A673 (cell line): ENCODE measurements at regions not wholly inside any gene's neighbourhood (a gene's known extent, or its start where the extent isn't known, plus 50 kb on each side); places are given as distances from the start of the nearest gene placed in this dataset.

Experiments used
- BruUV-seq: library from RNA; stranded (reverse); fragments of 400-500 nt; replicated peaks from 2 replicates; lab custom pipeline; 2021; lab: Mats Ljungman, UMichigan
- CTCF ChIA-PET: fragments of 300-600 bp; sonication (Branson Sonifier 250); formaldehyde crosslinking; loops from one replicate; lab custom pipeline; 2022; ENCODE audit warnings: antibody characterized with exemption; lab: Charles Lee
- POLR2A ChIA-PET: fragments of 300-600 bp; sonication (Branson Sonifier 250); formaldehyde crosslinking; loops from one replicate; lab custom pipeline; 2022; ENCODE audit warnings: antibody characterized with exemption; ENCODE audit not compliant: low non-redundant PET; lab: Charles Lee
- DNase-seq: peaks from one replicate; pipeline ENCODE4 v3.0.0-alpha.2; 2015; ENCODE audit warnings: low spot score
- H3K27ac ChIP-seq: fragments of 200-600 bp; sonication (generic); 2 replicates; pipeline ENCODE4 v1.5.1; 2016; ENCODE audit warnings: mixed run types, low read depth, mild to moderate bottlenecking, mixed read lengths, antibody characterized with exemption, low read length; ENCODE audit not compliant: poor library complexity, severe bottlenecking
- H3K27me3 ChIP-seq: fragments of 200-600 bp; sonication (generic); replicated peaks from 2 replicates; pipeline ENCODE4 v1.6.1; 2017; ENCODE audit warnings: mixed run types, low read depth, mild to moderate bottlenecking, mixed read lengths, antibody characterized with exemption, low read length; ENCODE audit not compliant: insufficient read depth, poor library complexity
- H3K36me3 ChIP-seq: fragments of 200-600 bp; sonication (generic); 2 replicates; pipeline ENCODE4 v1.6.1; 2016; ENCODE audit warnings: mixed run types, mild to moderate bottlenecking, mixed read lengths, antibody characterized with exemption, low read length; ENCODE audit not compliant: insufficient read depth, poor library complexity, severe bottlenecking
- H3K4me1 ChIP-seq: fragments of 200-600 bp; sonication (generic); 2 replicates; pipeline ENCODE4 v1.6.1; 2017; ENCODE audit warnings: mixed run types, mild to moderate bottlenecking, mixed read lengths, antibody characterized with exemption, low read length; ENCODE audit not compliant: insufficient read depth, poor library complexity, severe bottlenecking
- H3K4me3 ChIP-seq: fragments of 200-600 bp; sonication (generic); 2 replicates; pipeline ENCODE4 v1.5.1; 2016; ENCODE audit warnings: low read depth, mixed run types, mild to moderate bottlenecking, mixed read lengths, low read length; ENCODE audit not compliant: poor library complexity, severe bottlenecking
- H3K9me3 ChIP-seq: fragments of 200-600 bp; sonication (generic); 2 replicates; pipeline ENCODE4 v1.6.1; 2016; ENCODE audit warnings: mixed run types, low read depth, mild to moderate bottlenecking, mixed read lengths, antibody characterized with exemption, low read length; ENCODE audit not compliant: poor library complexity, severe bottlenecking
- EZH2 ChIP-seq: fragments of 200-600 bp; sonication (generic); IDR thresholded peaks from 2 replicates; pipeline ENCODE4 v1.6.1; 2017; ENCODE audit warnings: borderline replicate concordance, low read depth, mild to moderate bottlenecking, mixed read lengths, antibody characterized with exemption, low read length; ENCODE audit not compliant: poor library complexity, severe bottlenecking
- intact Hi-C: fragments of 100-400 bp; cut with micrococcal nuclease; formaldehyde crosslinking; loops from one replicate; pipeline ENCODE4 v1.10.0; 2022; ENCODE audit not compliant: unreplicated experiment
- TF ChIP-seq, protein P1 (sequence below): fragments of 300-800, 200-600 bp; sonication (generic); conservative IDR thresholded peaks from 2 replicates; pipeline ENCODE4 v1.5.1; 2017; ENCODE audit warnings: low read depth, mild to moderate bottlenecking, antibody characterized with exemption, low read length, moderate library complexity, mixed read lengths

DNA sequence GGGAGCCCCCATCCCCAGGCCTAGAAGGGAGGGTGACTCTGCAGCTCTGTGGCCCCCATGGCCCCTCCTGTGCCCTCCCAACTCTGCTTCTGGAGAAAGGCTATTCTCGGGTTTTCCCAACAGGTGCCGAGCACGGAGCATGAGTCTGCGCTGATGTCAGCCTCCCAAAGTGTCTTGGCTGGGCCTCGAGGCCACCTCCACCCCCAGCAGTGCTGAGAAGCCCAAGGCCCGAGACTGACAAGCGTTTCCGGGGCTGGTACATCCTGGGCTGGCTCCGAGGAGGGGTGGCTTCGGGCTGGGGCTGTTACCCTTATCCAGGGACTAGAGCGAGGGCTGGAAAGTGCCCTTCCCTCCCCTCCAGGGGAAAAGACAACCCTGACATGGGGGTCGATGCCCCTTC, 60.2 kb upstream of the GATA5 start:
- H3K4me3 ChIP-seq: no peak overlapping the region
- intact Hi-C loops: no loop called here
- no peaks in the 10 kb centered on the region for H3K36me3 ChIP-seq
- BruUV-seq: no TSS peak
- CTCF ChIA-PET: no interaction called here
- no peak for DNase-seq
- H3K4me1 ChIP-seq: no peaks in the 10 kb centered on the region
- peaks cover 12% of the 10 kb centered on the region for H3K27me3 ChIP-seq
- H3K27ac ChIP-seq: no peak overlapping the region
- POLR2A ChIA-PET: no interaction called here
- no peaks in the 10 kb centered on the region for H3K9me3 ChIP-seq
- no peak for TF ChIP-seq EZH2
- TF ChIP-seq, protein P1, sequence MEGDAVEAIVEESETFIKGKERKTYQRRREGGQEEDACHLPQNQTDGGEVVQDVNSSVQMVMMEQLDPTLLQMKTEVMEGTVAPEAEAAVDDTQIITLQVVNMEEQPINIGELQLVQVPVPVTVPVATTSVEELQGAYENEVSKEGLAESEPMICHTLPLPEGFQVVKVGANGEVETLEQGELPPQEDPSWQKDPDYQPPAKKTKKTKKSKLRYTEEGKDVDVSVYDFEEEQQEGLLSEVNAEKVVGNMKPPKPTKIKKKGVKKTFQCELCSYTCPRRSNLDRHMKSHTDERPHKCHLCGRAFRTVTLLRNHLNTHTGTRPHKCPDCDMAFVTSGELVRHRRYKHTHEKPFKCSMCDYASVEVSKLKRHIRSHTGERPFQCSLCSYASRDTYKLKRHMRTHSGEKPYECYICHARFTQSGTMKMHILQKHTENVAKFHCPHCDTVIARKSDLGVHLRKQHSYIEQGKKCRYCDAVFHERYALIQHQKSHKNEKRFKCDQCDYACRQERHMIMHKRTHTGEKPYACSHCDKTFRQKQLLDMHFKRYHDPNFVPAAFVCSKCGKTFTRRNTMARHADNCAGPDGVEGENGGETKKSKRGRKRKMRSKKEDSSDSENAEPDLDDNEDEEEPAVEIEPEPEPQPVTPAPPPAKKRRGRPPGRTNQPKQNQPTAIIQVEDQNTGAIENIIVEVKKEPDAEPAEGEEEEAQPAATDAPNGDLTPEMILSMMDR: no peak

DNA sequence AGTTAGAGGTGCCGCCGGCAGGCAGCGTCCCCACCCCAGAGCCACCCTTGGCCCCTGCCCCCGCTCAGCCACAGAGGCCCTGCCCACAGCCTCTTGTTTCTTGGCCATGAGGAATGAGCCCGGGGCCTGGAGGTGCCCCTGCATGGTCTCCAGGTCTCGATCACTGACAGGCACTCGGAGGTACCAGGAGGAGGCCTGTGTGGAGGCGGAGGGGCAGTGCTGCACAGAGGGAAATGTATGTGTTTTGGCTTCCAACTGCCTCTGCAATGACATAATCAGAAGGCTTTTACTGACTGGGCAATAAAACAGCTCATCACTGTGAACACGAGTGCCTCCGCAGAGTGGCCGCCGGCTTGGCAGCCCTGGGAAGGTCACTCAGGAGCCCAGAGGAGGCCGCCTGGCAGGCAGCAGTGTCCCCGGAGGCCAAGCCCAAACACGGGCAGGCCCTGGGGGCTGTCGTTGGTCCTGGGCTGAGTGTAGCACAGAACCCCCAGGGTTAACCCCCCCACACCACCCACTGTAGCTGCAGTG, 61.1 kb upstream of the GATA5 start:
- Histone ChIP-seq H3K27me3 (peaks cover 15% of the 10 kb centered on the region), H3K4me3 (no peak overlapping the region), H3K9me3 (no peaks in the 10 kb centered on the region), H3K4me1 (no peaks in the 10 kb centered on the region), H3K36me3 (no peaks in the 10 kb centered on the region), H3K27ac (no peak overlapping the region)
- POLR2A ChIA-PET: no interaction called here
- no TSS peak for BruUV-seq
- CTCF ChIA-PET: no interaction called here
- intact Hi-C loops: no loop called here
- DNase-seq: no peak
- TF ChIP-seq, protein P1: no peak
- no peak for TF ChIP-seq EZH2

DNA sequence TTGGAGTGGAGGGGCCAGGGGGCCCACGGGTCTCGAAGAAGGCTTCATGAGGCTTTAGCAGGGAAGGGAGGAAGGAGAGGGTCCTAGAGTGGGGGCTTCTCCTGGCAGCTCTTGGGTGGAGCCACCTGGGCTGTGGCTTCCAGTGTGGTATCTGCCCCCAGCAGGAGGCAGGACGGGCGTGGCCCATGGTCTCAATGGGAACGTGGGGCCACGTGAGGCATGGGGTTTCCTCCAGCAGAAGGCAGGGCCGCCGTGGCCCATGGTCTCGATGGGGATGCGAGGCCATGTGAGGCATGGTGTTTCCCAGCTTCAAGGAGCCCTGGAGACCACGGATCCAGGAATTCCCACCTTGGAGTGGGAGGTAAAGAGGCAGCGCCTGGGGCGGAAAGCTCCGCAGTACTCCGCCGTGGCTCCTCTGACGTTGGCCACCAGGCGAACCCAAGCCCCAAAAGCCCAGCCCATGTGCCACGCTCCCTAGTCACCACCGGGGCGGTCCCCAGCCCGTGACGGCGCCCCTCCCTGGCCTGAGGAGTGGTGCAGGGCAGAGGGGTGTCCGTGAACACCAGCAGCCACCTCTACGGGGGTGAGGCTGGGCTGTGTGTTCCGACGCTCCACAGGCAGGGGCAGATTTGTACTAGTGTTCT, 62.0 kb upstream of the GATA5 start:
- Histone ChIP-seq H3K27me3 (peaks cover 15% of the 10 kb centered on the region), H3K9me3 (no peaks in the 10 kb centered on the region), H3K4me1 (no peaks in the 10 kb centered on the region), H3K27ac (no peak overlapping the region), H3K36me3 (no peaks in the 10 kb centered on the region), H3K4me3 (no peak overlapping the region)
- no peak for TF ChIP-seq EZH2
- TF ChIP-seq, protein P1: no peak
- POLR2A ChIA-PET: no interaction called here
- intact Hi-C loops: no loop called here
- no TSS peak for BruUV-seq
- DNase-seq: no peak
- CTCF ChIA-PET: no interaction called here
